ENCODE measurements at regions not wholly inside any gene's neighbourhood (a gene's known extent, or its start where the extent isn't known, plus 50 kb on each side); places are given as distances from the start of the nearest gene placed in this dataset.

GRCh38 chr6:132187816-132188215 is 213.5 kb downstream of the MOXD1 start:
- TF ChIP-seq POLR2AphosphoS5 (IDR thresholded peaks at IDR 0.05; ENCODE audit: borderline replicate concordance, low read depth, low read length) (no peak), EZH2 (IDR thresholded peaks at IDR 0.05) (no peak)
